Urothelium cell line (cell line): ENCODE measurements at regions not wholly inside any gene's neighbourhood (a gene's known extent, or its start where the extent isn't known, plus 50 kb on each side); places are given as distances from the start of the nearest gene placed in this dataset.

Source experiments
- DNase-seq: peaks from one replicate; pipeline ENCODE4 v3.0.0; 2011; ENCODE audit warnings: low spot score, mixed read lengths
- FAIRE-seq: peaks from 2 replicates; lab custom pipeline; 2011; peaks lifted over from hg19 to GRCh38; lab: Jason Lieb, UNC

DNA sequence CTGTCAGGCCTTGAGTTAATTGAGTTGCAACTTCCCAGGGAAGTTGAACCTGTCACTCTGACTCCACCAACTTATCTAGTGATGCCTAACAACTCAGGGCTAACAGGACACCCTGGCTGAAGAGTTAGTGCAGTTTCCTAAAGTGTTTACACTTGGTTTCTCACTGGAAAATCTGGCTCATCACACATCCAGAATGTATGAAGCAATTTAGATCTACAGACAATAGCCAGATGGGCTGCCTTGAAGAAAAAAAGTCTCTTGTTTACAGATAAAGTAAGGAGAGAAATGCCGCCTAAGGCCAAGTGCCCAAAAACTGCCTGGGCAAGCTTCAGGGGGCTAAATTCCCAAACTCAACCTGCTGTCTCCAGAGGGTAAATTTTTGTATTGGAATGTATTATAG, 446.3 kb upstream of the NCAM2 start:
- no peak for DNase-seq
- FAIRE-seq: no peak

DNA sequence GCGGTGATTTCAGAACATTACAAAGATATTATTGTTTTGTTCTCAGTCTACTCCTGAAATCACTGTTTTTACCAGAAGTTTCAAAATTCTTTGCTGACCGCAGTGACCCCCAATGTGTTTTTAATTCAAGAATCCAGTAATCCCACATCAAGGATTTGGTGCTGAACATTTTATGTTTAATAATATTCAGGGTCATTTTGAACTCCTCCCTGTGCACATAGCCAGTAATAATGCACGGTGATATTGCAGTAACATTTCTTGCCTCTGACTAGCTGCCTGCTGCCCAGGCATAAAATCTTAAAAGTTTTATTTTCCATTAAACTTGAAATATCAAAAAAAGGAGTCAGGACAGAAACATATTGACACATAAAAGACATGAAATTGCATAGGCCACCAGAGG, 443.4 kb upstream of the NCAM2 start:
- DNase-seq (no peak), FAIRE-seq (no peak)

DNA sequence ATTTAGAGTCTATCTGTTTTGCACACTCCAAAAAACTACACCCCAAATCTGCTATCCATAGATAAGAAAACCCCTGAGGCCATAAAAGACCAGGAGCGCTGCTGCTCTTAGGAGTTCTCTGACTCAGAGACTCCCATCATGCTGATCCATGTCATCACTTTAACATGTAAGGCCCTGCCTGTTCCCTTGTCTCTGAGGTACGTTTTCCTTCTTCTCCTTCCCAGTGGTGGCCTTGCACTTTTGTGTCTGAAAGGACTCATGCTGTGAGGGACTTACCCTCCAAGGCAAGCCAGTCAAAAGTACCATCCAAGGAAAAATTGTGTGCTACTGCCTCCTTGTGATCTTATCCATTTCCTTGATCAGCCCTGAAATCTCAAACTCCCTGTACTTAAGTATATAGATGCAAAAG, 427.4 kb upstream of the NCAM2 start:
- FAIRE-seq: no peak
- DNase-seq: no peak

DNA sequence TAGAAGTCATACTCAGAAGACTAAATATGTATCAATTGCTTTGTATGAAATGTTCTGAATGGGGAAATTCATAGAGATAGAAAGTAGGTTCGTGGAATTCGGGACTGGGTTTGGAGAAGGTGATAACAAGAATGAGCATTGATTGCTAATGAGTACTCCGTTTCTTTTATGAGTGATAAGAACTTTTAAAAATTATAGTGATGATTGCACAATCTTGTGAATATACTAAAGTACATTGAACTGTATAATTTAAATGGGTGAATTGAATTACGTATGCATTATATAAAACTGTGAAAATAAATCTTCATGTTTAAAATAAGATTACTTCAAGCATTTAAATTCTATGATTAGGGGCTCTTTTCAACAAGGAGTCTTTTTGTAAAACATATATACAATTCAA, 425.6 kb upstream of the NCAM2 start:
- no peak for DNase-seq
- FAIRE-seq: no peak

DNA sequence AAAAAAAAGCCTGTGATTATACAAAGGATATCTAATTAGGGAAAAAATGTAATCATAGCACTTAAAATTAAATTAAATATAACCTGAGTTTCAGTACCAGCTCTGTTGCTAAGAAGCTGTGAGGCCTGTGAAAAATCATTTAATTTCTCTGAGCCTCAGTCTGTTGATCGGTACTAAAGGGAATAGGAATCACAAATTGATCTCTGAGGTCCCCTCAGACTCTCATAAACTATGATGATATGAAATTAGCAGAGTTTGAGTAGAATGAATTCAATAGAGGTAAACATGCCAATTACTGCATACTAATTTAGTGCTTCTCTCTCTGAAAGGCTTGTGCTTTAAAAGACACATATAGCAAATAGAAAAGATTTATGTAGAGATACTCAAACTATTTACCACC, 416.8 kb upstream of the NCAM2 start:
- FAIRE-seq (no peak), DNase-seq (no peak)

DNA sequence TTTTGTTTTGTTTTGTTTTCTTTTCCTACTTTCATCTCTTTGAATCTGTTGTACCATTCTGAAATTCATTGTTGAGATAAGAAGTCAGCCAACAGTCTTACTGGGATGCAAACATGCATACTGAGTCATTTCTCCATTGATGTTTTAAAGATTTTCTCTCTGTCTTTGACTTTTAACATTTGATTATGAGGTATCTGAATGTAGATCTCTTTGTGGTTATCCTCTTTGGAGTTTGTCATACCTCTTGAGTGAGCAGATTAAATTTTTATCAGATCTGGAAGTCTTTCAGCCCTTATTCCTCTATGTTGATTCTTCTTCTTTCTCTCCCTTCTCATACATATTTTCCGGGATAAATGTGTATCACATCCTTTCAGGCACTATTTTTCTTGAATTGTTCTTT, 406.9 kb upstream of the NCAM2 start:
- FAIRE-seq: no peak

DNA sequence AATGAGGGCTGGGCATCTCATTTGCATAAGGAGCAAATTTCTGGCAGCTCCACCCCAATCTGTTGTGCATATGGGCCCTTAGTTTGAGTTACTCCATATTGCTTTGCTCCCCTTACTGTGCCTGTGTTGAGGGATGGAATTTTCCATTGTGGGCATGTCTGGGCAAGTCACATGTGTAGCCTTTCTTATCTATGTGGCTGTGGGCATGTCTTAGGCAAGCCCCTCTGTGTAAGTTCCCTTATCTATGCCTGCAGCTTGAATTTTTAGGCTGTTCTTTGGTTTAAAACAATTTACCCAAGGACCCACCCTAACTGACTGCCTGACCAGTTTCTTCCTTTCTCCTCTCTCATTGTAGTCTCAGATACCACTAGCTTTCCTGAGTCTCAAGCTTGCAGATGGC, 405.7 kb upstream of the NCAM2 start:
- DNase-seq: no peak
- no peak for FAIRE-seq

More for the DNA sequence above, 406.9 kb upstream of the NCAM2 start:
- DNase-seq: no peak

DNA sequence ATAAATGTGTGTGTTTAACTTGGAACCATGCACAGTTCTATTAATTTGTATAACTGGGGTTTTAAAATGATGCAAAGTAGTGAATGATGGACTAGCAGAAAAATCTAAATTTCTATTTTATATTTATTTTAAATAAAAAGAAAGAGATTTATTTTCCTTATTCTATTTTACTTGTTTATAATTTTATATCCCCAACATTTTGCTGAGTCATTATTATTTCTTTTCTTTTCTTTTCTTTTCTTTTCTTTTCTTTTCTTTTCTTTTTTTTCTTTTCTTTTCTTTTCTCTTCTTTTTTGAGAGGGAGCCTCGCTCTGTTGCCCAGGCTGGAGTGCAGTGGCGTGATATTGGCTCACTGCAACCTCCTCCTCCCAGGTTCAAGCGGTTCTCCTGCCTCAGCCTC, 395.0 kb upstream of the NCAM2 start:
- DNase-seq: no peak
- FAIRE-seq: no peak

DNA sequence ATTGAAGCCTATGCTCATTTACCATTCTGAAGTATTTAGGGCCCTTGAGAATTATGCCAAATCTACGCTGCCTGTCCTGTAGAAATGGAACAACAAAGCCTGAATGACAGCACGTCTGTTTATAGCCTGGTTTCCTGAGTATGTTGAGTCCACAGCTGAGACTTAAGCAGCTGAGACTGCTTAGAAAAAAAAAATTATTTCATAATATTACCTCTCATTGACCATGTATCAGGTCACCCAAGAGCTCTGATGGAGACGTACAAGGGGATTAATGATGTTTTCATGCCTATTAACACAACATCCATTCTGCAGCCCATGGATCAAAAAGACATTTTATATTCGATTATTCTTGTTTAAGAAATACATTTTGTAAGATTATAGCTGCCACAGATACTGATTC, 387.2 kb upstream of the NCAM2 start:
- FAIRE-seq (no peak), DNase-seq (no peak)

DNA sequence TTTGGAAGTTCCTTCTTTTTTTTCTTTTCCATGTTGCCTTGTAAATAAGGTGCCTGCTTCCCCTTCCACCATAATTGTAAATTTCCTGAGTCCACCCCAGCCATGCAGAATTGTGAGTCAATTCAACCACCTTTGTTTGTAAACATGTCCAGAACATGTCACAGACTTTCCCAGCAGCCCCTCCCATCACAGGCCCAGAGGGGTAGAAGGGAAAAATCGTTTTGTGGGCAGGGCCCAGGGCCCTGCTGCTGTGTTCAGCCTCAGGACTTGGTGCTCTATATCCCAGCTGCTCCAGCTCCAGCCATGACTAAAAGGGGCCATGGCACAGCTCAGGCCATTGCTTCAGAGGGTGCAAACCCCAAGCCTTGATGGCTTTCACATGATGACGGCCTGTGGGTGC, 384.6 kb upstream of the NCAM2 start:
- DNase-seq: no peak
- FAIRE-seq: no peak

DNA sequence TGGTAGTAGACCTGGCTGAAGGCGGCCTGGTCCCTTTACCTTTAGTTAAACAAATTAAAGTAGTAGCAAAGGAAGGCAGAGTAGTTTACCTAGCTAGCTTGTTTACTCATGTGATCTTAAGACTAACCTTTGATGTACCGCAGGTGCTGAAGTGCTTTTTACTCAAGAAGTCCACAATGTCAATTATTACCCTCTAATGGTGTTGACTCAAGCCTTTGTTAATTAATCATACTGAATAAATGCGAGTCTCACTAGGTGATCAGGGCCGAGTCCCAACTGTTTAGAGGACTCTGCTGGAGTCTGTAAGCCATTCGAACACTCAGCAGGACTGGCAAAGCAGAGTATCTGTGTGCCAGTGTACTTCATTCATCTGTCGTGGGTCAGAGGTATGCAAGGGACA, 381.1 kb upstream of the NCAM2 start:
- FAIRE-seq (no peak), DNase-seq (no peak)

DNA sequence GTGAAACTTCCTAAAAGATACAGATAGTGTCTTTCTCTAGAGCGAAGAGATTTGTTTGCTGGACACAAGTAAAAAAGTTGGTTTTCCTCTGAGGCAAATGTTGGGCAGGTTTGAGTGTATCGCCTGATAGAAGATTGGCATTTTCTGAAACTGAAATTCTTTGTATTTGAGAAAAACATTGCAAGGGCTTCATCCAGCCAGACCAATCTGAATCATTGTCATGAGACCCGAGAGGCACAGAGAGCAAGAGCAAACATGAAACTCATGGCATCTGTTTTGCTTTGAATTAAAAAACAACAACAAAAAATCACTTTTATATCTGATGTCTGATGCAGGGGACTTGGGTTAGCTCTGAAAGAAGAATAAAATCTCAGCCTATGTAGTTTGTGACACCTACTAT, 379.3 kb upstream of the NCAM2 start:
- DNase-seq (no peak), FAIRE-seq (no peak)

DNA sequence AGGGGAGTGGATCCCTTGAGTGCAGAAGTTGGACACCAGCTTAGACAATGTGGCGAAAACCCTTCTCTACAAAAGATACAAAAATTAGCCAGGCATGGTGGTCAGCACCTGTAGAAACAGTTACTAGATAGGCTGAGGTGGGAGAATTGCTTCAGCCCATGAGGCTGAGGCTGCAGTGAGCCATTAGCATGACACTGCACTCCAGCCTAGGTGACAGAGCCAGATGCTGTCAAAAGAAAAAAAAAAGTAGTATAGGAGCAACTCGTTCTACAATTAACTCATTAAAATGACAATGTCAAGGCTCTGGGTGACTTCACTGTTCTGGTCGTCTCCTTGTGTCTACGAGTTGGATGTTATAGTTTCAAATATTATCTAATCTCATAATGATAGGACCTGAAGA, 370.6 kb upstream of the NCAM2 start:
- no peak for FAIRE-seq

DNA sequence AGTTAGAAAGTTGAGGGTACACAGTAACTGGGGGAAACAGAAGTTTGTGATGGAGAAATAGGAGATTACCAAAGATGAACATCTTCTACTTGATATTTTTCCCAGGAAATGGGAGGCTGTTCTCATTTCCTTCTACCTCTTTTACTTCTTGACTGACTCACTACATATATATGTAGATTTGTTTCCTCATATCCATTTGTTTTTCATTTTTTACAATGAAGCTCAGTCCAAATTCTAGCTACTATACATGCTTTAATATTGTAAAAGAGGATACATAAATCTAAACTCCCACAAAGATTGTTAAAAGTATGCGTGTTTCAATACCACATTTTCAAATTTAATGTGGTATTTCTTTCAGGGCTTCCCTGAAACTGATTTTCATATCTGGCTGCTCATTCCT, 366.6 kb upstream of the NCAM2 start:
- no peak for FAIRE-seq

More for the DNA sequence above, 370.6 kb upstream of the NCAM2 start:
- no peak for DNase-seq

DNA sequence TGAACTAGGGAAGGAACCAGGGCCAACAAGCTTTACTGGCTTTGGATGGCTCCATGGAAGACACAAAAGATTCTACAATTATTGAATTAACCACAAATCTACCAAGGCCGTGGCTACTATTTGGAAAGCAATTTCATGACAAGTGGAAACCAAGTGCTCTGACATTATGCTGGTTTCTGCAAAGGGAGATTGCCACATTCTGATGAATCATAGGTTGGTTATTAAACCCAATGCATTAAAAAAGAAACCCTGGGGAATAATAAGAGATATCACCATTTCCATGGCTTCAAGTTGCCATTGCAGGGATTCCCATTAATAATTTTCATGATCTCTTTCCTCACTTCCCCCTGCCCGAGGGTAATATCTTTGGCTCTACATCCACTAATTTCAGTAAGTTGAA, 359.2 kb upstream of the NCAM2 start:
- no peak for DNase-seq
- no peak for FAIRE-seq

More for the DNA sequence above, 366.6 kb upstream of the NCAM2 start:
- DNase-seq: no peak

DNA sequence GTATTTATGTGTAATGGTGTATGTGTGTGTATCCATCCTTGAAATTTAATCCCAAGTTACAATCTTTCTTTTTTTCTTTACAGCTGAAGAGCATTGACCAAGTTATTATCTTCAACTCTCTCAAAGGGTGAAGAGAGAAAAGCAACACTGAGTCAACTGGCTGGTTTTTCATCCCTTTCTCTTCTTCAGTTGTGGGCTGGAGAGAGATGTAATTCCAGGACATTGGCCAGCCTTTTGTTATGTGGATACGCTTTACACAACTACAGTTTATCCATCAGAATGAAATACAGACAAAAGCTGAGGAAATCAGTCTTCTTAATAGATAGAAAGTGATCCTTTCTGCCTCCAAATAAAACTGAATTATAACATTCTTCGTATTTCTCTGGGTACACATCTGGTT, 357.0 kb upstream of the NCAM2 start:
- no peak for DNase-seq
- no peak for FAIRE-seq

DNA sequence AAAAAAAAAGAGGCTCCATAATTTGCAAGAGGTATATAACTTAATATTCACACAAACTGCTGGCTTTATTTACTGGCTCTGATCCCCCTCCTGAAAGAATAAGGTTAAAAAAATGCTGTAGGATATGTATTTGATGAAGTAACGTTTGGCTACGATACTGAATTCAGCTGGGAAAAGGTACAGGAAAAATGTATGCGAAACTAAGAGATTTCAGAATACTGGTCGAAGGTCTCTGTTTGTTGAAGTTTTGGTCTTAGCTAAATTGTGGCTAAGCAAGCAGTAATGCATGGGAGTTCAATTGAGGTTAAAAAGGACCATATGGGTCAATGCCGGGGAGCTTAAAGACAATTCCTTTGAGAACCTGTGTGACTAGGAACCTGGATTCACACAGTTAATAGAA, 355.5 kb upstream of the NCAM2 start:
- FAIRE-seq: no peak
- no peak for DNase-seq

DNA sequence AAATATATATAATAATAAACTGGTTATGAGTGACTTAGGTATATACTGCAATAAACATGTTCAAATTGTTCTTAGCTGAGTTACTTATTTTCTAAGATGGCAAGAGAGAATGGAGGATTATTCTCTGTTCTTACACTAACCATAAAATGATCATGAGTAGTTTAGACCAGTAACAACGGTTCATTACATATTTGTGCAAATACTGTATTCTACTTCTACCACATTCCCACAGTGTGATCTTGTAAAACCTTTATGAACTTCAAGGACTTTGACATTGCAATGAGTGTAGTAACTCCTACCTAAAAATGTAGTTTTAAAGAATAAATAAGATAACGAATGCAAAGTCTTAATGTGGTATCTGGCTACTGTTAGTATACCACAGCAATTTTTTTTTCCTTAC, 353.7 kb upstream of the NCAM2 start:
- FAIRE-seq (no peak), DNase-seq (no peak)

DNA sequence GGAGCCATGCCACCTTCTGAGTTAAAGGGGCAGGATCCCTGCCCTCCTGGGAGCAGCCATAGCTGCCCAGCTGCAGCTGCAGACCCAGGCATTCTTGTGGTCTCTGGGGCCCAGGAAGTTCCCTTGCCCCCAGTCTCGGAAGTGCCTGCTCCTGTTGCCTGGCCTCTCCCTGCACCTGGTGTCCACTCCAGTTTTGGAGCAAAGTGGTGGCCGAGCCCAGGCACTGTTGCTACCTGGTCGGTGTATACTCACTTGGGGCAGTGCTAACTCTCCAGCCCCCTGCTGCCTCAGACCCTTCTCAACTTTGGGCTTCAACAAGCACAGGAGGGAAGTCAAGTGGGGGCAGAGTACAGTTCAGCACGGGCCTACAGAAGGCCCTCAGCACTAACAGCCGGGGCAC, 352.9 kb upstream of the NCAM2 start:
- FAIRE-seq: no peak

DNA sequence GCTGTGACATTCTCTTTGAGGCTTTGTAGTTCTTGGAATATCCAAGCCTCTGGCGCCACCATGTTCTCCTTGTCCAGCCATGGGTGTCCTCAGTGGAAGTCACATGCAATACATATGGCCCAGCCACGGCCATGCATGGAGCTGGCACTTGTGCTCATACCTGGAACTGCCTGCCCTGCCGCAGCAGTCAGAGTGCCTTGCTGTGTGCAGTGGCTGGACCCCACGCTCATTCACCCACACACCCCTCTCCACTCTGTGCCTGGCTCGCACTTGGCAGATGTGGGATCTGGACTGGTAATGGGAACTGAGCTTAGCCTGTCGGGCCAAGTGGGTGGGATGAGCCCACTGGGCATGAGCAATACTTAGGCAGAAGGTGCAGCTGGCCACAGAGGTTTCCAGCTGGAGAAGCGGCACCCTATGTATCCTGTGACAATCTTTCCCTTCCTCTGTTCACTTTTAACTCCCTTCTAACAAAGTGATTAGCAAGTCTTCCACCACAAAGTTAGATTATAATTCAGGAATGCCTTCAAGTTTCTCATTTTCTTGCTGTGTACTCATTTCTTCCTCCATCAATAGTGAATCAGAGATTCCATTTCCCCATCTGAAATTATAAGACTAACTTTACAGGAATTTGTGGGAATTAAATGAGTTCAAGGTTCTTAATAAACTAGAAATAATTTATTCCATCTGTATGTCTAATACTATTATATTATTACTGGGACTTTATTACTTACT, 351.6 kb upstream of the NCAM2 start:
- FAIRE-seq (no peak), DNase-seq (no peak)

More for the DNA sequence above, 352.9 kb upstream of the NCAM2 start:
- no peak for DNase-seq

DNA sequence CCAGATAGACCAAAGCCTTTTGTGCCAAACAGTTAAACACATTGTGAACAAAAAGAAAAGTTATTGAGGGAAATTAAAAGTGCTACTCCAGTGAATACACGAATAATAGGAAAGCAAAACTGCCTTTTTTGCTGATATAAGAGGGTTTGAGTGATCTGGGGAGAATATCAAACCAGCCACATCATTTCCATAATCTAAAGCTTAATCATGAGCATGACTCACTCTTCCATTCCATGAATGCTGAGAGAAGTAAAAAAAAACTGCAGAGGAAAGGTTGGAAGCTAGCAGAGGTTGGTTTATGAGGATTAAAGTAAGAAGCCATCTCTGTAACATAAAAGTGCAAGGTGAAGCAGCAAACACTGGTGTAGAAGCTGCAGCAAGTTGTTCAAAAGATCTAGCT, 350.6 kb upstream of the NCAM2 start:
- peak; percentile 10 for DNase-seq
- FAIRE-seq: no peak

DNA sequence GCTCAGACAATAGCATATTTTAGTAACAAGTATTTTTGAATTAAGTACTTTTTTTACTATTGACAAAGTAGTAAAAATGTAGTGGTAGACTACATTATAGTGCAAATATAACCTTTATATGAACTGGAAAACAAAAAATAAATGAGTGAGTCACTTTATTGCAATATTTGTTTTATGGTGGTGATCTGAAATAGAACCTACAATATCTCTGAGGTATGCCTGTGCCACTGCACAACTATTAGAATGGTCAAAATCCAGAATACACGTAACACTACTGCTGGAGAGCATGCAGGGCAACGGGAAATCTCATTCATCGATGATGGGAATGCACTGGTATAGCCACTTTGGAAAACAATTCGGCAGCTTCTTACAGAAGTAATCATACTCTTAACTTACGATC, 349.0 kb upstream of the NCAM2 start:
- FAIRE-seq: no peak
- no peak for DNase-seq

DNA sequence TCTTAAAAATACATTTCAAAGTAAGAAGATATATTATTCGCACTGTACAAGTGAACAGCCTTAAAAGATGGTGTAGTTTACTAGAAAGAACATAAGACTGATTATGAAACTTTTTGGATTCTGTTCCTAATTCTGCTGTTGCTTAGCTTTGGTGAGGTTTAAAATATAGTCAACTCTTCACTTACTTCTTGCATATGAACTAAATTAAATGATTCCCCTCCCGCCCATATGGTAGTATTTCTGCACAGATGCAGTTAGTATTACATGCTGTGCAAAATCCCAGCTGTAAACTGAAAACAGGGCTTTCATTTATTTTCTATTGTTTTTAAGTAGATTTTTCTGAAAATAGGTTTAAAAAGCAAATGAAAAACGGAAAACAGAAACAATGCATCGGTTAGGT, 345.4 kb upstream of the NCAM2 start:
- no peak for FAIRE-seq
- DNase-seq: no peak
